ENCODE measurements at regions not wholly inside any gene's neighbourhood (a gene's known extent, or its start where the extent isn't known, plus 50 kb on each side); places are given as distances from the start of the nearest gene placed in this dataset.

DNA sequence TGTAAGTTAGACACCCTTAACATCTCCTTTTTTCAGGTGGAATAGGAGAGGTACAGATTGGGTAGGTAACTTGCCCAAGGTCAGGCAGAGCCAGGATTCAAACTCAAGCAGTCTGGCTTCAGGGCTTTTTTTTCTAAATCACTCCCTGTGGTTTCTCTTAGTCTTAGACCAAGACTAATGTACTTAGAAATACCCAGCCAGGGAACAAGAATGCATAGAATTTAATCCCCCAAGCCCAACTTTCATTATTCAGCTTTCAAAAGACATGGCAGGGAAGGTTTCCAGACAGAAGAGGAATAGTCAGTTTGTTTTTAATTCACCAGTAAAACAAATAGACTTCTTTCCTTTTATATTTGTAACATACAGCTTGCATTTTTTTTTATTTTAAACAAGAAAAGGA, 305.2 kb upstream of the RBFOX1 start:
- no peak for TF ChIP-seq CTCF (IDR thresholded peaks at IDR 0.05)
- no peak for TF ChIP-seq POLR2A (IDR thresholded peaks at IDR 0.05)
